Activated naive CD4-positive, alpha-beta T cell treated with anti-CD3 and anti-CD28 coated beads, Interleukin-2, amount 10 ng/mL, durations not matched to agents 7 days and 5 days (primary cell): ENCODE measurements at regions not wholly inside any gene's neighbourhood (a gene's known extent, or its start where the extent isn't known, plus 50 kb on each side); places are given as distances from the start of the nearest gene placed in this dataset.

Experiments used
- CTCF ChIA-PET: fragments of 350-600 bp; sonication (Branson Sonifier 250); formaldehyde crosslinking; loops from one replicate; lab custom pipeline; 2021; ENCODE audit warnings: antibody characterized with exemption; lab: Charles Lee
- DNase-seq: peaks from one replicate; pipeline ENCODE4 v3.0.0-alpha.2; 2020
- H3K27ac Mint-ChIP-seq: one replicate; pipeline ENCODE4 v1.8.0; 2021; ENCODE audit warnings: mild to moderate bottlenecking, moderate library complexity, mixed read lengths
- H3K27me3 Mint-ChIP-seq: one replicate; pipeline ENCODE4 v1.8.0; 2021; ENCODE audit warnings: mild to moderate bottlenecking, mixed read lengths
- H3K36me3 Mint-ChIP-seq: one replicate; pipeline ENCODE4 v1.8.0; 2021; ENCODE audit warnings: mixed read lengths
- H3K4me1 Mint-ChIP-seq: one replicate; pipeline ENCODE4 v1.8.0; 2021; ENCODE audit warnings: mixed read lengths
- H3K4me3 Mint-ChIP-seq: one replicate; pipeline ENCODE4 v1.8.0; 2021; ENCODE audit warnings: mild to moderate bottlenecking, moderate library complexity, mixed read lengths
- H3K9me3 Mint-ChIP-seq: one replicate; pipeline ENCODE4 v1.8.0; 2021; ENCODE audit warnings: mixed read lengths

DNA sequence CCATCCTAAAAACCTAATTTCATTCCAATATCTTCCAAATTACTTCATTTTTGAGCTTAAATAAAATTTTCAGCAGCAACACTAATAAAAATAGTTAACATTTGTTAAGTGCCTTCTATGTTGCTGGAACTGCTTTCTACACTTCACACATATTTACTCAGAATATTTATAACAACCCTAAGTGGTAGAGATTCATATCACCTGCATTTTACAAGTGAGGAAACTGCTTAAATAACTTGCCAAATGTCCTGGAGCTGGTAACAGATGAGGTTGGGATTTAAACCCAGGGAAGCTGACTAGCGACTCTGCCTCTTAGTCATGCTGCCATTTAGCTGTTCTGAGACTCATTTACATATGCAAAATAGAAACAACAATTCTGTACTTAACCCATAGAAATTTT, 86.1 kb upstream of the PBX1 start:
- Mint-ChIP-seq H3K36me3 (no peaks in the 10 kb centered on the region), H3K27ac (no peak overlapping the region), H3K27me3 (no peaks in the 10 kb centered on the region), H3K4me1 (no peaks in the 10 kb centered on the region), H3K9me3 (peaks cover 10% of the 10 kb centered on the region), H3K4me3 (no peak overlapping the region)
- no peak for DNase-seq
- CTCF ChIA-PET = no interaction called here

DNA sequence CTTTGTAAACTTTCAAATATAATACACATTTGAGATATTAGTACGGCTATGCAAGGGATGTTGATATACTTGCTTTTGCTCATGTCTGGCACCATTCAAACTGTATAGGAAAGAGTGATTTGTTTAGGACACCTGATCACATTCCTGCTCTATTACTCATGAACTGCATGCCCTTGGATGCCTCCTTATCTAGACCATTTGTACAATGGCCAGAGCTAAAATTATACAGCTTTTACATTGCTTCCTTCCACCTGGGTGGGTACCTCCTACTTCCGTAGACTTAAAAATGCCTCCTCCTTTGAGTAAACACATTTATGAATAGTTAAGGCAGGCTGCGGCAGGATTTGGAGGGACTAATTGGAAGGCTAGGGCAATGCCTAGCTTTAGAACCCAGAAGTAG, 85.4 kb upstream of the PBX1 start:
- peaks cover 10% of the 10 kb centered on the region for H3K9me3 Mint-ChIP-seq
- H3K27me3 Mint-ChIP-seq = no peaks in the 10 kb centered on the region
- DNase-seq = no peak
- no peaks in the 10 kb centered on the region for H3K4me1 Mint-ChIP-seq
- H3K27ac Mint-ChIP-seq = no peak overlapping the region
- no peak overlapping the region for H3K4me3 Mint-ChIP-seq
- no peaks in the 10 kb centered on the region for H3K36me3 Mint-ChIP-seq
- CTCF ChIA-PET = interaction anchor here (0.6 kb wide), 1 partner anchor 1256 kb away, joined by 3 read pairs; no protein-coding TSS in a partner anchor

DNA sequence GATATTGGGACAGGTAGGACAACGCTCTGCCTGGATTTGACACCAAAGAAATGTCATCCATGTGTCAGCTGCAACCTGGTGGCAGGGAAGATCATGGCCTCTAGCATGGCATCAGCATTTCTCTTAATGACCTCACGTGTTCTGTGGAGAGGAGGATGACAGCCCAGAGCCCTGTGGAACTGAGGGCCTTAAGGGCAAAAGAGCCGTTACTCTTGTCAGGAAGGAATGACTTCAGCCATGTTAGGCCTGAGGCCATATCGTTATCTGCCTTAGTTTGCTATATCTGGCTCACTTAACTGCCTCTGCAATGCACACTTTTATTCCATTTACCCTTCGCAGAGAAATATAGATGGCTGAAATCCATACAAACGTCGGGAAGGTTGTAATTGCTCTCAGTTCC, 83.2 kb upstream of the PBX1 start:
- no peak overlapping the region for H3K4me3 Mint-ChIP-seq
- H3K4me1 Mint-ChIP-seq = no peaks in the 10 kb centered on the region
- CTCF ChIA-PET = no interaction called here
- no peaks in the 10 kb centered on the region for H3K27me3 Mint-ChIP-seq
- no peaks in the 10 kb centered on the region for H3K36me3 Mint-ChIP-seq
- peaks cover 10% of the 10 kb centered on the region for H3K9me3 Mint-ChIP-seq
- DNase-seq = no peak
- H3K27ac Mint-ChIP-seq = no peak overlapping the region

DNA sequence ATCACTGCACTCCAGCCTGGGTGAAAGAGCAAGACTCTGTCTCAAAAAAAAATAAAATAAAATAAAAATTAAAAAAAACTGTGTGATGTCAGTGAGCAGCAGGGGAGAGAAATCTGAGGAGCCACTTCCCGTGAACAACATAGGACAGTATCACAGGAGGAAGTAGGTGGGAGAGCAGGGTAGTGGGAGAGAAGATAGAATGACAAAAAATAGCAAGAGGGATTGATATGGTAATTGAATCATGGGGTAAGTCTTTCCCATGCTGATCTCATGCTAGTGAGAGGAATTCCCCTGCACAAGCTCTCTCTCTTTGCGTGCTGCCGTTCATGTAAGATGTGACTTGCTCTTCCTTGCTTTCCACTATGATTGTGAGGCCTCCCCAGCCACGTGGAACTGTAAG, 81.6 kb upstream of the PBX1 start:
- CTCF ChIA-PET = no interaction called here
- Mint-ChIP-seq H3K36me3 (no peaks in the 10 kb centered on the region), H3K4me1 (no peaks in the 10 kb centered on the region), H3K27me3 (no peaks in the 10 kb centered on the region), H3K4me3 (no peak overlapping the region), H3K27ac (no peak overlapping the region), H3K9me3 (peaks cover 6% of the 10 kb centered on the region)
- DNase-seq = no peak

DNA sequence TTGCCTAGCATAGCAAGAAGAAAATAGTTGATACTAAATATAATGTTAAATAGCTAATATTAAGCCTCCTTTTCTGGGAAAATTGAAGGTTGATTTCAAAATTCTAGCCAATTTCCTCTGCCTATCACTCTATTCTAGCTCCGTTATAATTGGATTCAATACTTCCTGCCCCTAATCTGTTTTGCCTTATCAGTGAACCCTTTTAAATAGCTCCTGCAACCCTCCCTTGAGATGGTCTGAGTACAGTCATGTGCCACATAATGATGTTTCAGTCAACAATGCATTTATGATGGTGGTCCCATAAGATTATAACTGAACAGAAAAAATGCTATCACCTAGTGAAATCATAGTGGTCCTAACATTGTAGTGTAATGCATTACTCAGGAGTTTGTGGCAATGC, 79.7 kb upstream of the PBX1 start:
- Mint-ChIP-seq H3K4me1 (no peaks in the 10 kb centered on the region), H3K36me3 (no peaks in the 10 kb centered on the region), H3K27me3 (no peaks in the 10 kb centered on the region), H3K9me3 (peaks cover 6% of the 10 kb centered on the region), H3K27ac (no peak overlapping the region), H3K4me3 (no peak overlapping the region)
- no peak for DNase-seq
- CTCF ChIA-PET = no interaction called here

DNA sequence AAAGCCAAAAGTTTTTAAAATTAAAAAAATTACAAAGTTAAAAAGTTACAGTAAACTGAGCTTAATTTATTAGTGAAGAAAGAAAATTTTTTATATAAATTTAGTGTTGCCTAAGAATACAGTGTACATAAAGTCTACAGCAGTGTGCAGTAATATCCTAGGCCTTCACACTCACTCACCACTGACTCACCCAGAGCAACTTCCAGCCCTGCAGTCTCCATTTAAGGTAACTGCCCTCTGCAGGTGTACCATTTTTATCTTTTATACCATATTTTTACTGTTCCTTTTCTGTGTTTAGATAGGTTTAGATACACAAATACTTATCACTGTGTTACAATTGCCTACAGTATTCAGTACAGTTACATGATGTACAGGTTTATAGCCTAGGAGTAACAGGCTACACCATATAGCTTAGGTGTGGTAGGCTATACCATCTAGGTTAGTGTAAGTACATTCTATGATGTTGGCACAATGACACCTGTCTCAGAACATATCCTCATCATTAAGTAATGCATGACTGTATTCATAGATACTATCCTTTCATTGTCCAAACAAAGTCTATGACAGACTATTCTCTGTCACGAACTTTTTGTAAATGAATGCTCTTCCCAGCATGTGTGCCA, 78.6 kb upstream of the PBX1 start:
- no peaks in the 10 kb centered on the region for H3K27me3 Mint-ChIP-seq
- no peaks in the 10 kb centered on the region for H3K36me3 Mint-ChIP-seq
- no peak overlapping the region for H3K27ac Mint-ChIP-seq
- H3K4me1 Mint-ChIP-seq = no peaks in the 10 kb centered on the region
- H3K4me3 Mint-ChIP-seq = no peak overlapping the region
- H3K9me3 Mint-ChIP-seq = peaks cover 2% of the 10 kb centered on the region
- DNase-seq = no peak
- CTCF ChIA-PET = no interaction called here

DNA sequence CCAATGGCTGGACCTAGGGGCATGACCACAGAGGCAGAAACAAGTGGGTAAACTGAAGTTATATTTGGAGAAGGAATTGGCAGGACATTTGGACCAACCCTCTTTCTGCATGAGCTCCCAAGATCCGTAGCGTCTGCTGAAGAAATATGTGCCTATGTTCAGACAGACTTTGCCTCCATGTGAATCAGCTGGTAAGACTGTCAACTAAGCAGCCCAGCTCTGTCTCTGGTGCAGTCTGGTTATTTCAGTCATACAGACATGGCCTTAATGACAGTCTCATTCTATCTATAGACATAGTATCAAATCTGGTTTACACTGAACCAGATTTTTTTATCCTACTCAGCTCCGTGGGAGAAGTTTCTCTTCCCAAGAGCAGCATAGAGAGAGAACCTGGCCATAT, 63.1 kb upstream of the PBX1 start:
- Mint-ChIP-seq H3K27ac (no peak overlapping the region), H3K27me3 (no peaks in the 10 kb centered on the region), H3K4me3 (no peak overlapping the region), H3K4me1 (no peaks in the 10 kb centered on the region), H3K36me3 (no peaks in the 10 kb centered on the region), H3K9me3 (peaks cover 9% of the 10 kb centered on the region)
- no peak for DNase-seq
- CTCF ChIA-PET = no interaction called here

DNA sequence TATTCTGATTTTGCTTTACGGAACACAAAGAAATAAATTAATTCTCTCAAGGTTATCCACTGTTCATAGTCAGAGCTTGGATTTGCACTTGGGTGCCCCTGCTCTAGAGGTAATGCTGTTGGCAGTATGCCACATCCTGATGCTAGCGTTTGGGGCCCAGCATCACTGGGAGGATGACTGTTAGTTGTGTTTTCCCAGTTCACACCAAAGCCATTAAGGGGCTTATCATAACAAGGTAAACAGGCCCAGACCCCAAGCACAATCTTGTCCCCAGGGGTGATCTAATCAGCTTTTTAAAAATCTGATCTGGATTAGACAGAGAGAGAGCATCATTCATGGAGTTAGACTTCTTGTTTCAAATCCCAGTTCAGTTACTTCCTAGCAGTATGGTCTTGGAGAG, 60.2 kb upstream of the PBX1 start:
- CTCF ChIA-PET = no interaction called here

DNA sequence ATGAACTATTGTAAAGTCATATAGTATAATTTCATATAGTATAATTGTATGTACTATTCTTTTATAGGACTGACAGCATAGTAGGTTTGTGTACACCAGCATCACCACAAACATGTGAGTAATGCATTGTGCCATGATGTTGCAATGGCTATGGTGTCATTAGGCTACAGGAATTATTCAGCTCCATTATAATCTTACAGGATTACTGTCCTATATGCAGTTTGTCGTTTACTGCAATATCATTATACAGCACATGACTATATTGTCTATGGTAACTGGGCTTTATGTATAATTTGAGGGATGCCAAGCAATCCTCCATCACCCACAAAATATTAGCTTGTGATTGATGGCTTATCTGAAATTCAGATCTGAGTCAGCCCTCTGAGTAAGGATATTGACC, 54.2 kb upstream of the PBX1 start:
- no peaks in the 10 kb centered on the region for H3K27me3 Mint-ChIP-seq
- H3K27ac Mint-ChIP-seq = no peak overlapping the region
- CTCF ChIA-PET = no interaction called here
- no peaks in the 10 kb centered on the region for H3K36me3 Mint-ChIP-seq
- no peaks in the 10 kb centered on the region for H3K4me1 Mint-ChIP-seq
- no peak overlapping the region for H3K4me3 Mint-ChIP-seq
- no peak for DNase-seq
- H3K9me3 Mint-ChIP-seq = peaks cover 19% of the 10 kb centered on the region

More for the DNA sequence above, 60.2 kb upstream of the PBX1 start:
- Mint-ChIP-seq H3K27me3 (no peaks in the 10 kb centered on the region), H3K4me1 (no peaks in the 10 kb centered on the region), H3K9me3 (peaks cover 21% of the 10 kb centered on the region), H3K36me3 (no peaks in the 10 kb centered on the region), H3K27ac (no peak overlapping the region), H3K4me3 (no peak overlapping the region)
- DNase-seq = no peak
